Suprapubic skin (tissue), 4 donors: ENCODE measurements at regions not wholly inside any gene's neighbourhood (a gene's known extent, or its start where the extent isn't known, plus 50 kb on each side); places are given as distances from the start of the nearest gene placed in this dataset.
A peak's percentile ranks its signal among the peaks of the same experiment; 100 is the strongest.

Experiments used
- DNase-seq, 2 donors: peaks; one replicate each; pipeline ENCODE4 v3.0.0-alpha.2; 2019; ENCODE audit warnings: low spot score in 2 of 2
- H3K27ac ChIP-seq: fragments of 200-600 bp; sonication (generic); one replicate; pipeline ENCODE4 v1.5.1; 2019
- H3K27me3 ChIP-seq: fragments of 200-600 bp; sonication (generic); one replicate; pipeline ENCODE4 v1.5.1; 2019
- H3K36me3 ChIP-seq: fragments of 200-600 bp; sonication (generic); one replicate; pipeline ENCODE4 v1.5.1; 2019
- H3K4me1 ChIP-seq: fragments of 200-600 bp; sonication (generic); one replicate; pipeline ENCODE4 v1.5.1; 2019
- H3K4me3 ChIP-seq: fragments of 200-600 bp; sonication (generic); one replicate; pipeline ENCODE4 v1.5.1; 2019; ENCODE audit warnings: mild to moderate bottlenecking
- H3K9me3 ChIP-seq: fragments of 200-600 bp; sonication (generic); one replicate; pipeline ENCODE4 v1.5.1; 2019
- CTCF ChIP-seq, 2 donors: fragments of 200-600 bp in 1 of 2; fragments of 450-650 bp in 1 of 2; sonication (generic) in 1 of 2; IDR thresholded peaks; one replicate each; pipeline ENCODE4 v1.5.1; 2016 to 2019; ENCODE audit warnings: antibody characterized with exemption in 2 of 2, mild to moderate bottlenecking in 1 of 2, moderate library complexity in 1 of 2
- EP300 ChIP-seq: sonication (generic); formaldehyde crosslinking; IDR thresholded peaks from one replicate; pipeline ENCODE4 v1.6.1; 2017; ENCODE audit warnings: antibody characterized with exemption
- POLR2A ChIP-seq, 2 donors: fragments of 450-650 bp; IDR thresholded peaks; one replicate each; pipeline ENCODE4 v1.6.1; 2017; ENCODE audit warnings: antibody characterized with exemption in 2 of 2, mild to moderate bottlenecking in 2 of 2, moderate library complexity in 2 of 2
- POLR2AphosphoS5 ChIP-seq, 3 donors: sonication (generic); formaldehyde crosslinking; IDR thresholded peaks; one replicate each; pipeline ENCODE4 v1.6.1; 2017; ENCODE audit warnings: antibody characterized with exemption in 3 of 3
- whole genome bisulfite sequencing: methylation state at CpG from one replicate; pipeline ENCODE4 v1.1.5; 2018; 5-methylcytosine and 5-hydroxymethylcytosine counted together

GRCh38 chr7:417625-417889 is 102.1 kb downstream of the PDGFA start:
- H3K4me1 ChIP-seq: no peaks in the 10 kb centered on the region
- H3K36me3 ChIP-seq: no peaks in the 10 kb centered on the region
- DNase-seq: no peak
- 93% methylated on average over 5 of the region's 5 CpGs for WGBS
- peaks cover 2% of the 10 kb centered on the region for H3K27me3 ChIP-seq
- TF ChIP-seq EP300: no peak
- TF ChIP-seq CTCF (IDR thresholded peaks at IDR 0.05): no peak
- no peak for TF ChIP-seq POLR2A (IDR thresholded peaks at IDR 0.05)
- no peak for TF ChIP-seq POLR2AphosphoS5 (IDR thresholded peaks at IDR 0.05)
- no peak overlapping the region for H3K4me3 ChIP-seq
- H3K9me3 ChIP-seq: no peaks in the 10 kb centered on the region
- no peak overlapping the region for H3K27ac ChIP-seq

GRCh38 chr7:417973-418601 is 101.6 kb downstream of the PDGFA start:
- H3K36me3 ChIP-seq: no peaks in the 10 kb centered on the region
- no peaks in the 10 kb centered on the region for H3K4me1 ChIP-seq
- TF ChIP-seq POLR2A (IDR thresholded peaks at IDR 0.05) (no peak), POLR2AphosphoS5 (IDR thresholded peaks at IDR 0.05) (no peak), CTCF (IDR thresholded peaks at IDR 0.05) (no peak), EP300 (no peak)
- no peak overlapping the region for H3K4me3 ChIP-seq
- peaks cover 2% of the 10 kb centered on the region for H3K27me3 ChIP-seq
- WGBS: 90% methylated on average over 7 of the region's 7 CpGs
- peak in 1 of 2 donors; percentile 18 for DNase-seq
- no peaks in the 10 kb centered on the region for H3K9me3 ChIP-seq
- no peak overlapping the region for H3K27ac ChIP-seq

GRCh38 chr7:418636-419280 is 100.9 kb downstream of the PDGFA start:
- TF ChIP-seq POLR2AphosphoS5 (IDR thresholded peaks at IDR 0.05) (no peak), CTCF (IDR thresholded peaks at IDR 0.05) (no peak), EP300 (no peak), POLR2A (IDR thresholded peaks at IDR 0.05) (no peak)
- H3K27me3 ChIP-seq: peaks cover 2% of the 10 kb centered on the region
- H3K36me3 ChIP-seq: no peaks in the 10 kb centered on the region
- H3K9me3 ChIP-seq: no peaks in the 10 kb centered on the region
- DNase-seq: peak in 1 of 2 donors; percentile 74
- no peak overlapping the region for H3K4me3 ChIP-seq
- H3K4me1 ChIP-seq: no peaks in the 10 kb centered on the region
- 87% methylated on average over 4 of the region's 11 CpGs for WGBS
- no peak overlapping the region for H3K27ac ChIP-seq

- TF ChIP-seq CTCF (IDR thresholded peaks at IDR 0.05) (no peak), POLR2A (IDR thresholded peaks at IDR 0.05) (no peak), POLR2AphosphoS5 (IDR thresholded peaks at IDR 0.05) (no peak)
- Histone ChIP-seq H3K4me1 (peaks cover 13% of the 10 kb centered on the region), H3K27me3 (peaks cover 2% of the 10 kb centered on the region), H3K27ac (no peak overlapping the region), H3K36me3 (no peaks in the 10 kb centered on the region), H3K9me3 (no peaks in the 10 kb centered on the region), H3K4me3 (no peak overlapping the region)
- 80% methylated on average over 2 of the region's 20 CpGs for WGBS
- DNase-seq: no peak
Measured at GRCh38 chr7:420142-421093, 99.2 kb downstream of the PDGFA start.
